B cell (primary cell): ENCODE measurements at regions not wholly inside any gene's neighbourhood (a gene's known extent, or its start where the extent isn't known, plus 50 kb on each side); places are given as distances from the start of the nearest gene placed in this dataset.

Experiments
- ATAC-seq: fragments of 200-7000 bp; cut with Tn5 transposase; one replicate; pipeline ENCODE4 v1.10.0; 2021; ENCODE audit warnings: low read depth, mild to moderate bottlenecking, moderate number of reproducible peaks, moderate library complexity
- CTCF ChIA-PET: fragments of 350-600 bp; sonication (Branson Sonifier 250); formaldehyde crosslinking; loops from one replicate; lab custom pipeline; 2021; ENCODE audit warnings: antibody characterized with exemption, inconsistent platforms; lab: Charles Lee
- POLR2A ChIA-PET: fragments of 350-600 bp; sonication (Branson Sonifier 250); formaldehyde crosslinking; loops from one replicate; lab custom pipeline; 2021; ENCODE audit warnings: antibody characterized with exemption; lab: Charles Lee
- DNase-seq: peaks from one replicate; pipeline ENCODE4 v3.0.0; 2013
- H2AFZ ChIP-seq: 2 replicates; pipeline ENCODE4 v1.6.1; 2012; ENCODE audit warnings: mild to moderate bottlenecking, low read depth, low read length; ENCODE audit not compliant: insufficient read depth, poor library complexity, severe bottlenecking
- H3K27ac ChIP-seq, 2 donors: 1 replicate in 1 of 2; 2 replicates in 1 of 2; pipeline ENCODE4 v1.5.1; 2012 to 2013; ENCODE audit warnings: low read length in 2 of 2, mild to moderate bottlenecking in 2 of 2, moderate library complexity in 1 of 2
- H3K27me3 ChIP-seq, 4 experiments: fragments of 200-600 bp in 1 of 4; sonication (generic) in 1 of 4; replicated peaks in 1 of 4; 1 replicate in 2 of 4; 2 replicates in 2 of 4; pipeline versions ENCODE4 v1.6.1 to v1.7.0; 2013 to 2016; ENCODE audit warnings: low read length in 3 of 4, mild to moderate bottlenecking in 2 of 4, mixed read lengths in 1 of 4, moderate library complexity in 1 of 4; ENCODE audit not compliant: insufficient read depth in 4 of 4, control insufficient read depth in 3 of 4; ENCODE audit errors: control extremely low read depth in 1 of 4
- H3K36me3 ChIP-seq, 2 experiments: replicated peaks in 1 of 2; 1 replicate in 1 of 2; 2 replicates in 1 of 2; pipeline versions ENCODE4 v1.6.1 to v1.7.1; 2013; ENCODE audit warnings: low read length in 1 of 2; ENCODE audit not compliant: insufficient read depth in 2 of 2, control insufficient read depth in 1 of 2; ENCODE audit errors: control extremely low read depth in 1 of 2, extremely low read depth in 1 of 2
- H3K4me1 ChIP-seq, 2 donors: fragments of 200-600 bp in 1 of 2; sonication (generic) in 1 of 2; 1 replicate in 1 of 2; 2 replicates in 1 of 2; pipeline versions ENCODE4 v1.5.1 to v1.6.1; 2013 to 2017; ENCODE audit warnings: low read length in 2 of 2; ENCODE audit not compliant: control insufficient read depth in 2 of 2, insufficient read depth in 2 of 2
- H3K4me2 ChIP-seq: replicated peaks from 2 replicates; pipeline ENCODE3; 2012; ENCODE audit warnings: mild to moderate bottlenecking, low read depth, low read length; ENCODE audit not compliant: poor library complexity, severe bottlenecking
- H3K4me3 ChIP-seq, 5 experiments: fragments of 200-600 bp in 1 of 5; sonication (generic) in 1 of 5; 1 replicate in 3 of 5; 2 replicates in 2 of 5; pipeline versions ENCODE4 v1.5.1 to v1.7.0; 2011 to 2016; ENCODE audit warnings: low read length in 4 of 5, mild to moderate bottlenecking in 4 of 5, low read depth in 2 of 5, control low read depth in 1 of 5, moderate library complexity in 1 of 5; ENCODE audit not compliant: insufficient read depth in 1 of 5; ENCODE audit errors: control extremely low read depth in 1 of 5, extremely low read depth in 1 of 5
- H3K79me2 ChIP-seq: fragments of 200-600 bp; sonication (generic); one replicate; pipeline ENCODE4 v1.6.0; 2016; ENCODE audit warnings: low read length; ENCODE audit not compliant: control insufficient read depth, insufficient read depth
- H3K9ac ChIP-seq: fragments of 200-600 bp; sonication (generic); 2 replicates; pipeline ENCODE4 v1.6.1; 2017; ENCODE audit warnings: mild to moderate bottlenecking, low read length, moderate library complexity
- H3K9me3 ChIP-seq, 3 donors: one replicate each; pipeline versions ENCODE4 v1.6.1 to v1.7.1; 2013; ENCODE audit warnings: low read length in 2 of 3; ENCODE audit not compliant: control insufficient read depth in 2 of 3, insufficient read depth in 1 of 3; ENCODE audit errors: control extremely low read depth in 1 of 3
- H4K20me1 ChIP-seq: 2 replicates; pipeline ENCODE4 v1.6.0; 2012; ENCODE audit warnings: mild to moderate bottlenecking, low read length; ENCODE audit not compliant: insufficient read depth, control insufficient read depth, poor library complexity, severe bottlenecking
- H3K27ac Mint-ChIP-seq: one replicate; pipeline ENCODE4 v1.8.0; 2021; ENCODE audit warnings: mixed read lengths
- H3K27me3 Mint-ChIP-seq: one replicate; pipeline ENCODE4 v1.8.0; 2021; ENCODE audit warnings: mixed read lengths
- H3K4me1 Mint-ChIP-seq: one replicate; pipeline ENCODE4 v1.8.0; 2021; ENCODE audit warnings: mixed read lengths
- H3K4me3 Mint-ChIP-seq: one replicate; pipeline ENCODE4 v1.8.0; 2021; ENCODE audit warnings: mixed read lengths
- H3K9me3 Mint-ChIP-seq: one replicate; pipeline ENCODE4 v1.8.0; 2022; ENCODE audit warnings: mixed read lengths; ENCODE audit not compliant: insufficient read depth
- EZH2 ChIP-seq: IDR thresholded peaks from 2 replicates; pipeline ENCODE4 v1.6.1; 2012; ENCODE audit warnings: borderline replicate concordance, low read depth, mild to moderate bottlenecking, moderate library complexity, low read length; ENCODE audit not compliant: insufficient read depth, poor library complexity, severe bottlenecking
- WGBS: methylation state at CpG from one replicate; pipeline ENCODE4 v1.1.5; 2013; ENCODE audit warnings: missing lambda C conversion rate; ENCODE audit not compliant: insufficient coverage; 5-methylcytosine and 5-hydroxymethylcytosine counted together
- intact Hi-C: fragments of 100-400 bp; cut with micrococcal nuclease; formaldehyde crosslinking; loops from one replicate; pipeline ENCODE4 v1.10.0; 2022
- TF ChIP-seq, protein P1 (sequence below): fragments of 200-600 bp; IDR thresholded peaks from one replicate; pipeline ENCODE4 v1.8.0; 2022; ENCODE audit warnings: antibody characterized with exemption, mild to moderate bottlenecking

DNA sequence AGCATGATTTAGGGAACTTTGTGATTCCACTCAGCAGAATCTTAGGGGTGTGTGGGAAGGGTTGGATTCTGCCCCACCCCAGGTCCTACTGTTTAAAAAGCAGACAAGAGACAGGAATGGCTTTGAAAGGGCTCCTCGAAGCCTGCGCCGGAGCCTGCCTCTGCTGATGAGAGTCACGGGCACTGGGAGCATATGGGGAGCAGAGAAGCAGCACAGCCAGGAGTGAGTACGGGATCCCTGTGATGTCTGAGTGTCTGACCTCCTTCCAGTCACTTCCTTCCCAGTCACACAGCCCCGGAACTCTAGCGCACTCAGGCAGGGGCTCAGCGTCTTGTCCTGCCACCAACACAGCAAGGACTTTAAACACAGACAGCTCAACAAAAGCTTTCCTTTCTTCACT lies 514.9 kb upstream of the DPP6 start:
- Mint-ChIP-seq H3K9me3 (peaks cover 5% of the 10 kb centered on the region), H3K4me1 (no peaks in the 10 kb centered on the region), H3K27ac (no peak overlapping the region), H3K27me3 (no peaks in the 10 kb centered on the region), H3K4me3 (no peak overlapping the region)
- ChIA-PET CTCF (no interaction called here), POLR2A (no interaction called here)
- TF ChIP-seq, protein P1, sequence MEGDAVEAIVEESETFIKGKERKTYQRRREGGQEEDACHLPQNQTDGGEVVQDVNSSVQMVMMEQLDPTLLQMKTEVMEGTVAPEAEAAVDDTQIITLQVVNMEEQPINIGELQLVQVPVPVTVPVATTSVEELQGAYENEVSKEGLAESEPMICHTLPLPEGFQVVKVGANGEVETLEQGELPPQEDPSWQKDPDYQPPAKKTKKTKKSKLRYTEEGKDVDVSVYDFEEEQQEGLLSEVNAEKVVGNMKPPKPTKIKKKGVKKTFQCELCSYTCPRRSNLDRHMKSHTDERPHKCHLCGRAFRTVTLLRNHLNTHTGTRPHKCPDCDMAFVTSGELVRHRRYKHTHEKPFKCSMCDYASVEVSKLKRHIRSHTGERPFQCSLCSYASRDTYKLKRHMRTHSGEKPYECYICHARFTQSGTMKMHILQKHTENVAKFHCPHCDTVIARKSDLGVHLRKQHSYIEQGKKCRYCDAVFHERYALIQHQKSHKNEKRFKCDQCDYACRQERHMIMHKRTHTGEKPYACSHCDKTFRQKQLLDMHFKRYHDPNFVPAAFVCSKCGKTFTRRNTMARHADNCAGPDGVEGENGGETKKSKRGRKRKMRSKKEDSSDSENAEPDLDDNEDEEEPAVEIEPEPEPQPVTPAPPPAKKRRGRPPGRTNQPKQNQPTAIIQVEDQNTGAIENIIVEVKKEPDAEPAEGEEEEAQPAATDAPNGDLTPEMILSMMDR: no peak
- TF ChIP-seq EZH2: no peak
- WGBS: 67% methylated on average over 8 of the region's 8 CpGs
- H3K27ac ChIP-seq: no peak overlapping the region
- no peaks in the 10 kb centered on the region for H3K27me3 ChIP-seq
- no peak for ATAC-seq
- H3K9me3 ChIP-seq: peaks cover 0 to 9% (median 0%) of the 10 kb centered on the region in 3 donors
- H2AFZ ChIP-seq: no peak overlapping the region
- H3K4me2 ChIP-seq: no peak overlapping the region
- H4K20me1 ChIP-seq: no peaks in the 10 kb centered on the region
- no peaks in the 10 kb centered on the region for H3K36me3 ChIP-seq
- H3K4me1 ChIP-seq: no peaks in the 10 kb centered on the region
- H3K79me2 ChIP-seq: no peaks in the 10 kb centered on the region
- no peak overlapping the region for H3K4me3 ChIP-seq
- intact Hi-C loops: no loop called here
- H3K9ac ChIP-seq: no peak overlapping the region
- DNase-seq: no peak

DNA sequence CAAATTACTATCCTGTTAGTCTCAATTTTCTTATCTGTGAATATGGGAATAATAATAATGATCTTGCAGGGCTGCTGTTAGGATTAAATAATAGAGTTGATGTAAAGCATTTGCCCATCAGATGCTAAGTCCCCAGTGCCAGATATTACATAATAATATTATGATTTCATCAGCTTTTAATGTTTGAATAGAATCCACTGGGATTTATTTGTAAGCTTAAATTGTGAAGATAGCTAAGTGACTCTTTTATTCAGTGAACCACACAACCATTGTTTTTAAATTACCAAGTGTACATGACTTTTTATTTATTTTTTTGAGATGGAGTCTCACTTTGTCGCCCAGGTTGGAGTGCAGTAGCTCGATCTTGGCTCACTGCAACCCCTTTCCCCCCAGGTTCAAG lies 510.3 kb upstream of the DPP6 start:
- Histone ChIP-seq H4K20me1 (no peaks in the 10 kb centered on the region), H3K27ac (no peak overlapping the region), H3K4me3 (no peak overlapping the region), H3K36me3 (no peaks in the 10 kb centered on the region), H3K9ac (no peak overlapping the region), H3K79me2 (no peaks in the 10 kb centered on the region), H2AFZ (no peak overlapping the region), H3K9me3 (peaks cover 0 to 7% (median 0%) of the 10 kb centered on the region in 3 donors), H3K4me1 (no peaks in the 10 kb centered on the region), H3K27me3 (no peaks in the 10 kb centered on the region), H3K4me2 (no peak overlapping the region)
- no peak overlapping the region for H3K4me3 Mint-ChIP-seq
- H3K9me3 Mint-ChIP-seq: peaks cover 4% of the 10 kb centered on the region
- TF ChIP-seq, protein P1: no peak
- no peak for TF ChIP-seq EZH2
- H3K27me3 Mint-ChIP-seq: no peaks in the 10 kb centered on the region
- no peak for DNase-seq
- ATAC-seq: no peak
- POLR2A ChIA-PET: no interaction called here
- intact Hi-C loops: no loop called here
- no peaks in the 10 kb centered on the region for H3K4me1 Mint-ChIP-seq
- whole genome bisulfite sequencing: 92% methylated on average over 2 of the region's 2 CpGs
- CTCF ChIA-PET: no interaction called here
- no peak overlapping the region for H3K27ac Mint-ChIP-seq
